ENCODE measurements at regions not wholly inside any gene's neighbourhood (a gene's known extent, or its start where the extent isn't known, plus 50 kb on each side); places are given as distances from the start of the nearest gene placed in this dataset.

DNA sequence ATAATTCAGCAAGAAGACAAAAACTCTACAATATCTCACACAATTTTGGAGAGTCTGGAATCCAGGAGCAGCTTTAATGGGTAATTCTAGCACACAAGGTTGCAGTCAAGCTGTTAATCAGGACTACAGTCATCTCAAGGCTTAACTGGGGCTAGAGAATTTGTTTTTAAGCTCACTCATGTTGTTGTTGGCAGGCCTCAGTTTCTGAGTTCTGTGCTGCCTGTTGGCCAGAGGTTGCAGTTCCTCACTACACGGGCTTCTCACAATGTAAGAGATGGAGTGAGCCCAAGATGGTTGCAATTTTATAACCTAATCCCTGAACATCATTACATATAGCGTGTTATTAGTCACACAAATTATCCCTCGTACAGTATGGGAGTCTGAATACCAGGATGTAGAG is 50.6 kb upstream of the TMEFF2 start:
- H3K4me1 ChIP-seq (ENCODE audit: control insufficient read depth in 1 of 2, insufficient read depth in 2 of 2, low read length in 2 of 2), result no peaks in the 10 kb centered on the region
- POLR2A ChIA-PET, result no interaction called here
- H4K20me1 ChIP-seq (ENCODE audit: insufficient read depth), result no peaks in the 10 kb centered on the region
- H3K9me3 ChIP-seq (ENCODE audit: control insufficient read depth in 1 of 2, insufficient read depth in 1 of 2, low read depth in 1 of 2, low read length in 2 of 2), result no peaks in the 10 kb centered on the region
- H3K36me3 ChIP-seq (ENCODE audit: control insufficient read depth in 1 of 2, insufficient read depth in 2 of 2, low read length in 2 of 2), result no peaks in the 10 kb centered on the region
- no peaks in the 10 kb centered on the region for H3K27me3 ChIP-seq (ENCODE audit: insufficient read depth, low read length)
- no peak for DNase-seq (ENCODE audit: low read depth, low spot score)
- no peaks in the 10 kb centered on the region for H3K79me2 ChIP-seq (ENCODE audit: insufficient read depth, low read length)
- H3K9me2 ChIP-seq (ENCODE audit: insufficient read depth), result no peaks in the 10 kb centered on the region
- no peak for ATAC-seq
- CTCF ChIA-PET, result interaction anchor here (1.6 kb wide), 1 partner anchor 83 kb away, joined by 5 read pairs; no protein-coding TSS in a partner anchor
- H3K9ac ChIP-seq (ENCODE audit: low read length), result no peak overlapping the region
- intact Hi-C loops (cut with micrococcal nuclease), result no loop called here
- TF ChIP-seq ELF1 (IDR thresholded peaks at IDR 0.05; ENCODE audit: borderline replicate concordance, low read depth) (no peak), FOSL1 (IDR thresholded peaks at IDR 0.05; ENCODE audit: low read depth) (no peak), EZH2phosphoT487 (IDR thresholded peaks at IDR 0.05; ENCODE audit: borderline replicate concordance) (no peak), SIN3A (IDR thresholded peaks at IDR 0.05; ENCODE audit: low read depth) (no peak), SP1 (IDR thresholded peaks at IDR 0.05; ENCODE audit: low read depth) (no peak), JUND (IDR thresholded peaks at IDR 0.05) (no peak)
- no peak overlapping the region for H3K4me3 ChIP-seq (replicated peaks in 1 of 2; ENCODE audit: low read depth in 1 of 2, low read length in 2 of 2)
- RAD21 ChIA-PET (ENCODE audit: low non-redundant PET in 1 of 2, low total read pairs in 2 of 2, uncharacterized antibody in 2 of 2, unreplicated experiment in 2 of 2), result no interaction called here
- no peak overlapping the region for H3K4me2 ChIP-seq (ENCODE audit: low read length)
- no peak overlapping the region for H3K27ac ChIP-seq (ENCODE audit: low read depth, low read length)
- H2AFZ ChIP-seq (ENCODE audit: low read depth, low read length, poor library complexity, severe bottlenecking), result no peak overlapping the region
- BruUV-seq (replicated peaks), result no TSS peak

All from HCT116 (cell line).